ENCODE measurements at regions not wholly inside any gene's neighbourhood (a gene's known extent, or its start where the extent isn't known, plus 50 kb on each side); places are given as distances from the start of the nearest gene placed in this dataset.

DNA sequence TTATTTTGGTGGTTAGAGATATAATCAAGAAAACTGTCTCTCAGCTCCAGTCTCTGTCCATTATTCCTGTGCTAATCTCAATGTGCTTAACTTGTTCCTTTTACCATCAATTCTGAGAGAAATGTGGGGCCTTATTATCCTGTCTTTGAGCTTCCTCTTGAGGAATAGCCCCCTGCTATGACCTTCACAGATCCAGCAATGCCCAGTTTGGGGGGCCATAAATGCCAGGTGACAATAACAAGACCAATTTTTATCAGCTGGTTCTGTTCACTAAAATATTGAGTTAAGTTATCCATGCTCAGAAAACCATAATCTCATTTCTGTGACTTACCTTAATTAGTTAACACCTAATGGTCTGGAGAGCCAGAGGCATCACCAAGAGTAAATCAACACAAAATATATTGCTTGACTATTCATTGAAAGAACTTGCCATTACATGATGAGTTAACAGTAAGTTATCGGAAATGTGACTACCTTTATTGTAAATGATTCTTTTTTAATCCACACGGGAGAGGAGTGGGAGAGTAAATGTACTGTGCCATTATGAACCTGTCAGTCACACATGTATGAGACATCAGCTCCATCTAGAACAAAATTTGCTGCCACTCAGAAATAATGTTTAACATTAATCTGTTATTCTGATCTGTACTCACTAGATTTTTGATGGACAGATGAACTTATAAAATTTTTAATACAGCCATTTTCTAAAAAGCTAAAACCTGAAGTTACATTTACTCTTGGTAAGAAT is 149.7 kb downstream of the ID4 start:
- TF ChIP-seq EZH2phosphoT487 (IDR thresholded peaks at IDR 0.05; ENCODE audit: borderline replicate concordance, low read length), result no peak
- TF ChIP-seq, protein P1, sequence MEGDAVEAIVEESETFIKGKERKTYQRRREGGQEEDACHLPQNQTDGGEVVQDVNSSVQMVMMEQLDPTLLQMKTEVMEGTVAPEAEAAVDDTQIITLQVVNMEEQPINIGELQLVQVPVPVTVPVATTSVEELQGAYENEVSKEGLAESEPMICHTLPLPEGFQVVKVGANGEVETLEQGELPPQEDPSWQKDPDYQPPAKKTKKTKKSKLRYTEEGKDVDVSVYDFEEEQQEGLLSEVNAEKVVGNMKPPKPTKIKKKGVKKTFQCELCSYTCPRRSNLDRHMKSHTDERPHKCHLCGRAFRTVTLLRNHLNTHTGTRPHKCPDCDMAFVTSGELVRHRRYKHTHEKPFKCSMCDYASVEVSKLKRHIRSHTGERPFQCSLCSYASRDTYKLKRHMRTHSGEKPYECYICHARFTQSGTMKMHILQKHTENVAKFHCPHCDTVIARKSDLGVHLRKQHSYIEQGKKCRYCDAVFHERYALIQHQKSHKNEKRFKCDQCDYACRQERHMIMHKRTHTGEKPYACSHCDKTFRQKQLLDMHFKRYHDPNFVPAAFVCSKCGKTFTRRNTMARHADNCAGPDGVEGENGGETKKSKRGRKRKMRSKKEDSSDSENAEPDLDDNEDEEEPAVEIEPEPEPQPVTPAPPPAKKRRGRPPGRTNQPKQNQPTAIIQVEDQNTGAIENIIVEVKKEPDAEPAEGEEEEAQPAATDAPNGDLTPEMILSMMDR (IDR thresholded peaks at IDR 0.05; ENCODE audit: low read depth, low read length, poor library complexity, severe bottlenecking), result no peak
- Histone ChIP-seq H3K36me3 (ENCODE audit: control insufficient read depth, low read length) (no peaks in the 10 kb centered on the region), H3K9me3 (ENCODE audit: control insufficient read depth, insufficient read depth, low read length) (no peaks in the 10 kb centered on the region)

DNA sequence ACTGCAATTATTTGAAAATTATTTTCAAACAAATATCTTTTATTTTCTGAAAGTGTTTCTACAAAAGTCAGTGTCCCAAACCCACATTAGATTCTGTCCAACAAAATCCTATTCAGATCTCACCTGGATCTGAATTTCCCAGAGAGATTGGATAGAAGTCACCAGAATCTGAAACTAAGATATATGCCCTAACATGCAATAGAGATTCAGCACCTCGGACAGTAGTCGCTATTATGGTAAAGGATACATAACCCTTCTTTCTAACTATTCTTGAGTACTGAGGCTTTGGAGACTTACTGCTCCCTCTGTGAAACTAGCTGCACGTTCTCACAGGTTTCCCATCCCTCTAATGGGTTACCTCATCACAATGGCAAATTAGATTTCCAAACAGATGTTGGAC is 151.4 kb downstream of the ID4 start:
- no peaks in the 10 kb centered on the region for H3K9me3 ChIP-seq (ENCODE audit: control insufficient read depth, insufficient read depth, low read length)
- H3K79me2 ChIP-seq (ENCODE audit: control insufficient read depth, low read length), result no peaks in the 10 kb centered on the region
- no peak overlapping the region for H3K4me2 ChIP-seq (ENCODE audit: low read length)
- H3K4me1 ChIP-seq (ENCODE audit: control insufficient read depth, low read length), result no peaks in the 10 kb centered on the region
- H4K20me1 ChIP-seq (ENCODE audit: control insufficient read depth, insufficient read depth, low read depth, low read length), result no peaks in the 10 kb centered on the region
- no peak for TF ChIP-seq EZH2phosphoT487 (IDR thresholded peaks at IDR 0.05; ENCODE audit: borderline replicate concordance, low read length)
- TF ChIP-seq, protein P1 (IDR thresholded peaks at IDR 0.05; ENCODE audit: low read depth, low read length, poor library complexity, severe bottlenecking), result no peak
- no peaks in the 10 kb centered on the region for H3K27me3 ChIP-seq (ENCODE audit: control insufficient read depth, low read length)
- H3K9me2 ChIP-seq (replicated peaks; ENCODE audit: control insufficient read depth, low read length), result no peaks in the 10 kb centered on the region
- no peak overlapping the region for H3K27ac ChIP-seq (ENCODE audit: low read depth, low read length)
- H3K36me3 ChIP-seq (ENCODE audit: control insufficient read depth, low read length), result no peaks in the 10 kb centered on the region
- no peak overlapping the region for H3K4me3 ChIP-seq (ENCODE audit: low read length)
- no peaks in the 10 kb centered on the region for H3F3A ChIP-seq (ENCODE audit: control insufficient read depth, insufficient read depth)

More for the DNA sequence above, 149.7 kb downstream of the ID4 start:
- H3K4me3 ChIP-seq (ENCODE audit: low read length), result no peak overlapping the region
- H3K27ac ChIP-seq (ENCODE audit: low read depth, low read length), result no peak overlapping the region
- no peaks in the 10 kb centered on the region for H4K20me1 ChIP-seq (ENCODE audit: control insufficient read depth, insufficient read depth, low read depth, low read length)
- no peaks in the 10 kb centered on the region for H3K9me2 ChIP-seq (replicated peaks; ENCODE audit: control insufficient read depth, low read length)
- no peaks in the 10 kb centered on the region for H3K27me3 ChIP-seq (ENCODE audit: control insufficient read depth, low read length)
- no peak overlapping the region for H3K4me2 ChIP-seq (ENCODE audit: low read length)
- no peaks in the 10 kb centered on the region for H3F3A ChIP-seq (ENCODE audit: control insufficient read depth, insufficient read depth)
- H3K79me2 ChIP-seq (ENCODE audit: control insufficient read depth, low read length), result no peaks in the 10 kb centered on the region
- no peaks in the 10 kb centered on the region for H3K4me1 ChIP-seq (ENCODE audit: control insufficient read depth, low read length)

DNA sequence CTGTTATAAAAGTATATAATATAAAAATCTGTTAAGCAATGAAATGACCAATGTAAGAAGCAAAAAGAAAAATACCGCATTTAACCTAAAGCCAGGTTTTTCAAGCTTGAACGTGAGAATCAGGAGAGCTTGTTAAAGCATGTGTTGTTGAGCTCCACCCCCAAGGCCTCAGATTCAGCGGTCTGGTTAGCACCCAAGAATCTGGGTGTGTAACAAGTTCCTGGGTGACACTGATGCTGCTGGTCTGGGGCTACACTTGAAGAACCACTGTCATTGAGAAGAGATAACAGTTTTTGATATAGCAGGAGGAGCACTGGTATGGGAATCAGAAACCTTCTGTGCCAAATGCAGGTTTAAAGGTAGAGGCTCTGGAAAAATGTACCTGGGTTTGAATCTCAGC is 154.0 kb downstream of the ID4 start:
- no peaks in the 10 kb centered on the region for H3K36me3 ChIP-seq (ENCODE audit: control insufficient read depth, low read length)
- no peaks in the 10 kb centered on the region for H3K4me1 ChIP-seq (ENCODE audit: control insufficient read depth, low read length)
- no peaks in the 10 kb centered on the region for H3K9me3 ChIP-seq (ENCODE audit: control insufficient read depth, insufficient read depth, low read length)
- TF ChIP-seq, protein P1 (IDR thresholded peaks at IDR 0.05; ENCODE audit: low read depth, low read length, poor library complexity, severe bottlenecking), result no peak
- no peak for TF ChIP-seq EZH2phosphoT487 (IDR thresholded peaks at IDR 0.05; ENCODE audit: borderline replicate concordance, low read length)
- H3K79me2 ChIP-seq (ENCODE audit: control insufficient read depth, low read length), result no peaks in the 10 kb centered on the region
- no peaks in the 10 kb centered on the region for H3F3A ChIP-seq (ENCODE audit: control insufficient read depth, insufficient read depth)
- no peak overlapping the region for H3K4me3 ChIP-seq (ENCODE audit: low read length)
- H4K20me1 ChIP-seq (ENCODE audit: control insufficient read depth, insufficient read depth, low read depth, low read length), result no peaks in the 10 kb centered on the region
- no peak overlapping the region for H3K27ac ChIP-seq (ENCODE audit: low read depth, low read length)
- no peak overlapping the region for H3K4me2 ChIP-seq (ENCODE audit: low read length)
- no peaks in the 10 kb centered on the region for H3K9me2 ChIP-seq (replicated peaks; ENCODE audit: control insufficient read depth, low read length)
- no peaks in the 10 kb centered on the region for H3K27me3 ChIP-seq (ENCODE audit: control insufficient read depth, low read length)

Data from DOHH2 (cell line).